ENCODE measurements at regions not wholly inside any gene's neighbourhood (a gene's known extent, or its start where the extent isn't known, plus 50 kb on each side); places are given as distances from the start of the nearest gene placed in this dataset.
"Not testable (repeated sequence)": the region's sequence is repeated elsewhere in the genome, so short reads cannot be mapped to it uniquely, and the experiment has no call there.

DNA sequence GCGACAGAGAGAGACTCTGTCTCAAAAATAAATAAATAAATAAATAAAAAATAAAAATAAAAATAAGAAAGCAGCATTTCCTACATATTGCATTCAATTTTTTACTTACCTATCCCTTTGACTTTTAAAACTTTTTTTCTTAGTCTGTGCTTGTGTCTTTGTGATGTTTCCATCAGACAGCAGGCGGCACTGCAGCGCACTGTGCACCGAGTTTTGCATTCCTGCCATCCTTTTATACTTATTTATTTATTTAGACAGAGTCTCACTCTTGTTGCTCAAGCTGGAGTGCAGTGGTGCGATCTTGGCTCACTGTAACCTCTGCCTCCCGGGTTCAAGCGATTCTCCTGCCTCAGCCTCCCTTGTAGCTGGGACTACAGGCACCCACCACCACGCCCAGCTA is 203.9 kb downstream of the SPATA31A1 start:
- not testable (repeated sequence) for H3K27me3 ChIP-seq (ENCODE audit: control insufficient read depth in 2 of 2, insufficient read depth in 2 of 2, low read length in 2 of 2); H3K9me3 ChIP-seq (ENCODE audit: control insufficient read depth in 2 of 2, low read length in 2 of 2); H3K27ac ChIP-seq (ENCODE audit: low read depth in 2 of 2, low read length in 2 of 2); H3K9ac ChIP-seq (ENCODE audit: low read depth in 1 of 2, low read length in 2 of 2); H3K4me1 ChIP-seq (ENCODE audit: control insufficient read depth in 2 of 2, insufficient read depth in 2 of 2, low read length in 2 of 2); H3K36me3 ChIP-seq (ENCODE audit: control insufficient read depth in 2 of 2, insufficient read depth in 2 of 2, low read length in 2 of 2); H3K4me3 ChIP-seq (ENCODE audit: low read length in 2 of 2)

DNA sequence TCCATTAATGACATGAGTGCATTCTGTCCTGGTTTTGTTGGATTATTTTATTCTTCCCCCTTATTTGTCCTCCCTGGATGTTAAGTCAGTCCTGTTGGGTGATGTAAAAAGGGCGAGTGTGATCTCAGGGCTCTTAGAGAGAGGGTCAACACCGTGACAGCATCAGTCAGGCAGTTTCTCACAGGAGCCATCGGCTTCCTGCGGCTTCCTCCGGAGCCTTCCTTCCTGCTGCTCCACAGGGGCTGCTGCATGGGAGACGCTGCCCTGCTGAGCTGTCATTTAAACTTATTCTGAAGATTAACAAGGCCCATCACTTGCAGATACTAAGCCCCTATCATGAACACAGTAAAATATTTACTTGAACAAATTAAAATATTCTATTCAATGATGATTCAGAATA is 211.3 kb downstream of the SPATA31A1 start:
- H3K9me3 ChIP-seq (ENCODE audit: control insufficient read depth in 2 of 2, low read length in 2 of 2); H3K4me1 ChIP-seq (ENCODE audit: control insufficient read depth in 2 of 2, insufficient read depth in 2 of 2, low read length in 2 of 2); H3K27ac ChIP-seq (ENCODE audit: low read depth in 2 of 2, low read length in 2 of 2); H3K27me3 ChIP-seq (ENCODE audit: control insufficient read depth in 2 of 2, insufficient read depth in 2 of 2, low read length in 2 of 2); H3K36me3 ChIP-seq (ENCODE audit: control insufficient read depth in 2 of 2, insufficient read depth in 2 of 2, low read length in 2 of 2); H3K4me3 ChIP-seq (ENCODE audit: low read length in 2 of 2); H3K9ac ChIP-seq (ENCODE audit: low read depth in 1 of 2, low read length in 2 of 2): not testable (repeated sequence)

GRCh38 chr9:39567396-39567795 is 211.9 kb downstream of the SPATA31A1 start:
- H3K27me3 ChIP-seq (ENCODE audit: control insufficient read depth in 2 of 2, insufficient read depth in 2 of 2, low read length in 2 of 2); H3K4me3 ChIP-seq (ENCODE audit: low read length in 2 of 2); H3K36me3 ChIP-seq (ENCODE audit: control insufficient read depth in 2 of 2, insufficient read depth in 2 of 2, low read length in 2 of 2); H3K27ac ChIP-seq (ENCODE audit: low read depth in 2 of 2, low read length in 2 of 2); H3K4me1 ChIP-seq (ENCODE audit: control insufficient read depth in 2 of 2, insufficient read depth in 2 of 2, low read length in 2 of 2); H3K9ac ChIP-seq (ENCODE audit: low read depth in 1 of 2, low read length in 2 of 2); H3K9me3 ChIP-seq (ENCODE audit: control insufficient read depth in 2 of 2, low read length in 2 of 2): not testable (repeated sequence)

GRCh38 chr9:39568900-39569299 is 213.4 kb downstream of the SPATA31A1 start:
- H3K4me3 ChIP-seq (ENCODE audit: low read length in 2 of 2); H3K4me1 ChIP-seq (ENCODE audit: control insufficient read depth in 2 of 2, insufficient read depth in 2 of 2, low read length in 2 of 2); H3K27ac ChIP-seq (ENCODE audit: low read depth in 2 of 2, low read length in 2 of 2): not testable (repeated sequence)

DNA sequence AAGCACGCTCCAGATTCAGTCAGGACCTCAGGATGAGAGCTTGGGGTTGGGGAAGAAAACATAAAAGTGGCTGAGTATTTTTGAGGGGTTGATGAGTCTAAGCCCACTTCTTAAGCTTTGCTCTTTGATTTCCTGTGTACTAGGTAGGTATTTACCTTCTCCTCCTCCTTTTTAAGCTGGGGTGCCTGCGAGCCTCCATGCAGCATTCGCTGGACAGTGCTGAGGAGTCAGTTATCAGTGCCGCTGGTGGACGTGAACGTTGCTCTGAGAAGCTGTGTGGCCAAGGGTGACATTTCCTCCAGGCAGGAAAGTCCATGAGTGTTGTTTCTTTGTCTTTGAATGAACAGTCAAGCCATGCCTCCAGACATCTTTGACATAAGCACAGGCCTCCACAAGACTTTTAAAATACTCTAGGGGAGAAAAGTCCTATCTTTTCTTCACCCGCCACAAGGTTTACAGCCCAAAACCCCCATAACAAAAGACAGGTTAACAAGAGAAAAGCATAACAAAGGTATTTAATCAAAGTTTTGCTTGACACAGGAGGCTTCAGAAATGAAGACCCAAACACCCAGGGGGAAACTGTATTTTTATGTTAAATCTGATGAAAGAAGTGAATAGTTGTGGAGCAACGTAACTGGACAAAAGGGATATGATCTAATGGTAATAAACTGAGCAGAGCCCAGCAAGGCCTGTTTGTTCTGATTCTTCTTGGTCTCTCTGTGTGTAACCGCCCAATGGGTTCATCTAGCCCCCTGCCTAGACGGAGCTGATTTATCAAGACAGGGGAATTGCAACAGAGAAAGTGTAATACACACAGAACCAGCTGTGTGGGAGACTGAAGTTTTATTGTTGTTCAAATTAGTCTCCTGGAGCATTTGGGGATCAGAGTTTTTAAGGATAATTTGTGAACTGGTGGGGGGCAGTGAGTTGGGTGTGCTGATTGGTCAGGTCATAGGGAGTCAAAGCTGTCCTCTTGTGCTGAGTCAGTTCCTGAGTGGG is 217.9 kb downstream of the SPATA31A1 start:
- H3K4me1 ChIP-seq (ENCODE audit: control insufficient read depth in 2 of 2, insufficient read depth in 2 of 2, low read length in 2 of 2); H3K27ac ChIP-seq (ENCODE audit: low read depth in 2 of 2, low read length in 2 of 2); H3K27me3 ChIP-seq (ENCODE audit: control insufficient read depth in 2 of 2, insufficient read depth in 2 of 2, low read length in 2 of 2); H3K36me3 ChIP-seq (ENCODE audit: control insufficient read depth in 2 of 2, insufficient read depth in 2 of 2, low read length in 2 of 2); H3K4me3 ChIP-seq (ENCODE audit: low read length in 2 of 2); H3K9me3 ChIP-seq (ENCODE audit: control insufficient read depth in 2 of 2, low read length in 2 of 2); H3K9ac ChIP-seq (ENCODE audit: low read depth in 1 of 2, low read length in 2 of 2): not testable (repeated sequence)

More at GRCh38 chr9:39568900-39569299, 213.4 kb downstream of the SPATA31A1 start:
- H3K9me3 ChIP-seq (ENCODE audit: control insufficient read depth in 2 of 2, low read length in 2 of 2); H3K9ac ChIP-seq (ENCODE audit: low read depth in 1 of 2, low read length in 2 of 2); H3K27me3 ChIP-seq (ENCODE audit: control insufficient read depth in 2 of 2, insufficient read depth in 2 of 2, low read length in 2 of 2); H3K36me3 ChIP-seq (ENCODE audit: control insufficient read depth in 2 of 2, insufficient read depth in 2 of 2, low read length in 2 of 2): not testable (repeated sequence)

DNA sequence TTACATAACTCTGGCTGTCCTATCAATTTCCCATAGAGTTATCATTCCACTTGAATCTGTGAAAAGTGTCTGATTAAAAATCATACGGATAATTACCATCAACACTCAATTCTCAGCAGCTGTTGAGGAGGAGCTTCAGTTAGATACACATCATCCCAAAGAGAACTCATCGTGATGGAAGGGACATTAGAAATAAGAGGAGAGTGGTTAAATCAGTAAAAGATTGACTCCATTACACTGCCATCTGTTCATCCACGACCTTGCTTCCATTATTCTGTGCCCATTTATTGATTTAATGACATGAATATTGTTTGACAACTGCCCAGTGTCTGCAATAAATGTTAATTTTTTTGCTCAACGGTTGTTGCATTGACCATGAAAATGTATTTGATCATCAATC is 223.5 kb downstream of the SPATA31A1 start:
- H3K9me3 ChIP-seq (ENCODE audit: control insufficient read depth in 2 of 2, low read length in 2 of 2); H3K9ac ChIP-seq (ENCODE audit: low read depth in 1 of 2, low read length in 2 of 2); H3K4me3 ChIP-seq (ENCODE audit: low read length in 2 of 2); H3K4me1 ChIP-seq (ENCODE audit: control insufficient read depth in 2 of 2, insufficient read depth in 2 of 2, low read length in 2 of 2); H3K27ac ChIP-seq (ENCODE audit: low read depth in 2 of 2, low read length in 2 of 2); H3K36me3 ChIP-seq (ENCODE audit: control insufficient read depth in 2 of 2, insufficient read depth in 2 of 2, low read length in 2 of 2); H3K27me3 ChIP-seq (ENCODE audit: control insufficient read depth in 2 of 2, insufficient read depth in 2 of 2, low read length in 2 of 2): not testable (repeated sequence)

GRCh38 chr9:39581296-39581695 is 225.8 kb downstream of the SPATA31A1 start:
- H3K27me3 ChIP-seq (ENCODE audit: control insufficient read depth in 2 of 2, insufficient read depth in 2 of 2, low read length in 2 of 2); H3K9me3 ChIP-seq (ENCODE audit: control insufficient read depth in 2 of 2, low read length in 2 of 2); H3K4me3 ChIP-seq (ENCODE audit: low read length in 2 of 2); H3K4me1 ChIP-seq (ENCODE audit: control insufficient read depth in 2 of 2, insufficient read depth in 2 of 2, low read length in 2 of 2); H3K27ac ChIP-seq (ENCODE audit: low read depth in 2 of 2, low read length in 2 of 2); H3K36me3 ChIP-seq (ENCODE audit: control insufficient read depth in 2 of 2, insufficient read depth in 2 of 2, low read length in 2 of 2); H3K9ac ChIP-seq (ENCODE audit: low read depth in 1 of 2, low read length in 2 of 2): not testable (repeated sequence)

GRCh38 chr9:39582677-39583412 is 227.4 kb downstream of the SPATA31A1 start:
- H3K9me3 ChIP-seq (ENCODE audit: control insufficient read depth in 2 of 2, low read length in 2 of 2); H3K36me3 ChIP-seq (ENCODE audit: control insufficient read depth in 2 of 2, insufficient read depth in 2 of 2, low read length in 2 of 2); H3K27me3 ChIP-seq (ENCODE audit: control insufficient read depth in 2 of 2, insufficient read depth in 2 of 2, low read length in 2 of 2); H3K4me1 ChIP-seq (ENCODE audit: control insufficient read depth in 2 of 2, insufficient read depth in 2 of 2, low read length in 2 of 2); H3K9ac ChIP-seq (ENCODE audit: low read depth in 1 of 2, low read length in 2 of 2); H3K4me3 ChIP-seq (ENCODE audit: low read length in 2 of 2); H3K27ac ChIP-seq (ENCODE audit: low read depth in 2 of 2, low read length in 2 of 2): not testable (repeated sequence)

GRCh38 chr9:39583413-39583747 is 227.9 kb downstream of the SPATA31A1 start:
- H3K27ac ChIP-seq (ENCODE audit: low read depth in 2 of 2, low read length in 2 of 2); H3K27me3 ChIP-seq (ENCODE audit: control insufficient read depth in 2 of 2, insufficient read depth in 2 of 2, low read length in 2 of 2); H3K4me3 ChIP-seq (ENCODE audit: low read length in 2 of 2); H3K9me3 ChIP-seq (ENCODE audit: control insufficient read depth in 2 of 2, low read length in 2 of 2); H3K9ac ChIP-seq (ENCODE audit: low read depth in 1 of 2, low read length in 2 of 2); H3K36me3 ChIP-seq (ENCODE audit: control insufficient read depth in 2 of 2, insufficient read depth in 2 of 2, low read length in 2 of 2); H3K4me1 ChIP-seq (ENCODE audit: control insufficient read depth in 2 of 2, insufficient read depth in 2 of 2, low read length in 2 of 2): not testable (repeated sequence)

DNA sequence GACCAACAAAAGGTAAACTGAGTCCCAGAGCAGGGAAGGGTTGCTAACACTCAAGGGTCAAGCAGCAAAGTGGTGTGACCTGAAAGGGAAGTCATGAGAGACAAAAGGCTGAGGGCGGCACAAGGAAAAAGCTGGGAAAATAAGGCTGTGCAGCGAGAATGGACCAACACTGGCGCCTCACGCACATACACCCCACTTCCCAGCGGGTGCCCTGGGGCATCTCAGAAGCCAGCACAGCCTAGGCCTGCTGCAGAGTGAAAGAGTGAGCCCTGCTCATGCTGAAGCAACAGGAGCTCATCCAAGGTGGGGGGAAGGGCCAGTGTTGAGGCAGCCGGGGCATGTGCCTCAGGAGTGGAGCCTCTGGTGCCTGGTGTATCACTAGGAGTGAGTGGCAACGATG is 229.8 kb downstream of the SPATA31A1 start:
- not testable (repeated sequence) for H3K36me3 ChIP-seq (ENCODE audit: control insufficient read depth in 2 of 2, insufficient read depth in 2 of 2, low read length in 2 of 2)

More for the DNA sequence above, 229.8 kb downstream of the SPATA31A1 start:
- not testable (repeated sequence) for H3K4me1 ChIP-seq (ENCODE audit: control insufficient read depth in 2 of 2, insufficient read depth in 2 of 2, low read length in 2 of 2); H3K27me3 ChIP-seq (ENCODE audit: control insufficient read depth in 2 of 2, insufficient read depth in 2 of 2, low read length in 2 of 2); H3K27ac ChIP-seq (ENCODE audit: low read depth in 2 of 2, low read length in 2 of 2); H3K9me3 ChIP-seq (ENCODE audit: control insufficient read depth in 2 of 2, low read length in 2 of 2); H3K4me3 ChIP-seq (ENCODE audit: low read length in 2 of 2); H3K9ac ChIP-seq (ENCODE audit: low read depth in 1 of 2, low read length in 2 of 2)

Data from mucosa of rectum (tissue), 2 donors.